ENCODE measurements at regions not wholly inside any gene's neighbourhood (a gene's known extent, or its start where the extent isn't known, plus 50 kb on each side); places are given as distances from the start of the nearest gene placed in this dataset.

GRCh38 chr10:29918623-29919400 lies 140.6 kb downstream of the JCAD start:
- H3K4me1 Mint-ChIP-seq (ENCODE audit: low read depth): peaks cover 16% of the 10 kb centered on the region
- H3K36me3 Mint-ChIP-seq (ENCODE audit: low read depth): no peaks in the 10 kb centered on the region
- H3K4me3 Mint-ChIP-seq: no peak overlapping the region
- no peaks in the 10 kb centered on the region for H3K9me3 Mint-ChIP-seq
- intact Hi-C loops (cut with micrococcal nuclease): no loop called here
- no peak overlapping the region for H3K27ac Mint-ChIP-seq
- H3K27me3 Mint-ChIP-seq: peaks cover 7% of the 10 kb centered on the region

- Mint-ChIP-seq H3K27me3 (peaks cover 7% of the 10 kb centered on the region), H3K27ac (no peak overlapping the region), H3K4me1 (ENCODE audit: low read depth) (peaks cover 8% of the 10 kb centered on the region), H3K36me3 (ENCODE audit: low read depth) (no peaks in the 10 kb centered on the region), H3K9me3 (no peaks in the 10 kb centered on the region), H3K4me3 (no peak overlapping the region)
- intact Hi-C loops (cut with micrococcal nuclease): no loop called here
Observed at GRCh38 chr10:29917311-29917710, 142.1 kb downstream of the JCAD start.

- Mint-ChIP-seq H3K27me3 (peaks cover 7% of the 10 kb centered on the region), H3K27ac (no peak overlapping the region), H3K4me1 (ENCODE audit: low read depth) (peaks cover 8% of the 10 kb centered on the region), H3K36me3 (ENCODE audit: low read depth) (no peaks in the 10 kb centered on the region), H3K9me3 (no peaks in the 10 kb centered on the region), H3K4me3 (no peak overlapping the region)
- intact Hi-C loops (cut with micrococcal nuclease): no loop called here
Observed at GRCh38 chr10:29916669-29917068, 142.7 kb downstream of the JCAD start.

- Mint-ChIP-seq H3K27me3 (peaks cover 7% of the 10 kb centered on the region), H3K36me3 (ENCODE audit: low read depth) (no peaks in the 10 kb centered on the region), H3K4me3 (no peak overlapping the region), H3K4me1 (ENCODE audit: low read depth) (peaks cover 8% of the 10 kb centered on the region), H3K9me3 (no peaks in the 10 kb centered on the region), H3K27ac (no peak overlapping the region)
- intact Hi-C loops (cut with micrococcal nuclease): no loop called here
Observed at GRCh38 chr10:29914986-29915785, 144.2 kb downstream of the JCAD start.

GRCh38 chr10:29908962-29909361 lies 150.4 kb downstream of the JCAD start:
- intact Hi-C loops (cut with micrococcal nuclease): no loop called here
- no peaks in the 10 kb centered on the region for H3K36me3 Mint-ChIP-seq (ENCODE audit: low read depth)
- H3K4me3 Mint-ChIP-seq: no peak overlapping the region
- no peak overlapping the region for H3K27ac Mint-ChIP-seq
- H3K27me3 Mint-ChIP-seq: peaks cover 3% of the 10 kb centered on the region
- no peaks in the 10 kb centered on the region for H3K9me3 Mint-ChIP-seq
- H3K4me1 Mint-ChIP-seq (ENCODE audit: low read depth): no peaks in the 10 kb centered on the region

GRCh38 chr10:29900865-29901264 lies 158.5 kb downstream of the JCAD start:
- Mint-ChIP-seq H3K27me3 (no peaks in the 10 kb centered on the region), H3K36me3 (ENCODE audit: low read depth) (no peaks in the 10 kb centered on the region)

GRCh38 chr10:29897999-29898716 lies 161.2 kb downstream of the JCAD start:
- Mint-ChIP-seq H3K36me3 (ENCODE audit: low read depth) (no peaks in the 10 kb centered on the region), H3K4me3 (no peak overlapping the region), H3K4me1 (ENCODE audit: low read depth) (no peaks in the 10 kb centered on the region), H3K27me3 (no peaks in the 10 kb centered on the region), H3K27ac (no peak overlapping the region), H3K9me3 (peaks cover 14% of the 10 kb centered on the region)
- intact Hi-C loops (cut with micrococcal nuclease): no loop called here

More at GRCh38 chr10:29900865-29901264, 158.5 kb downstream of the JCAD start:
- intact Hi-C loops (cut with micrococcal nuclease): no loop called here
- Mint-ChIP-seq H3K27ac (no peak overlapping the region), H3K4me3 (no peak overlapping the region), H3K9me3 (no peaks in the 10 kb centered on the region), H3K4me1 (ENCODE audit: low read depth) (no peaks in the 10 kb centered on the region)

GRCh38 chr10:29897430-29897829 lies 162.0 kb downstream of the JCAD start:
- no peaks in the 10 kb centered on the region for H3K27me3 Mint-ChIP-seq

GRCh38 chr10:29896053-29896452 lies 163.3 kb downstream of the JCAD start:
- intact Hi-C loops (cut with micrococcal nuclease): no loop called here
- H3K4me3 Mint-ChIP-seq: no peak overlapping the region
- H3K9me3 Mint-ChIP-seq: peaks cover 14% of the 10 kb centered on the region
- no peak overlapping the region for H3K27ac Mint-ChIP-seq
- no peaks in the 10 kb centered on the region for H3K4me1 Mint-ChIP-seq (ENCODE audit: low read depth)
- H3K36me3 Mint-ChIP-seq (ENCODE audit: low read depth): no peaks in the 10 kb centered on the region
- H3K27me3 Mint-ChIP-seq: no peaks in the 10 kb centered on the region

More at GRCh38 chr10:29897430-29897829, 162.0 kb downstream of the JCAD start:
- intact Hi-C loops (cut with micrococcal nuclease): no loop called here
- H3K36me3 Mint-ChIP-seq (ENCODE audit: low read depth): no peaks in the 10 kb centered on the region
- H3K4me3 Mint-ChIP-seq: no peak overlapping the region
- H3K9me3 Mint-ChIP-seq: peaks cover 14% of the 10 kb centered on the region
- H3K4me1 Mint-ChIP-seq (ENCODE audit: low read depth): no peaks in the 10 kb centered on the region
- no peak overlapping the region for H3K27ac Mint-ChIP-seq

- no peak overlapping the region for H3K27ac Mint-ChIP-seq
Observed at GRCh38 chr10:29895456-29895855, 163.9 kb downstream of the JCAD start.

GRCh38 chr10:29888321-29888720 lies 171.1 kb downstream of the JCAD start:
- H3K4me3 Mint-ChIP-seq: no peak overlapping the region
- no peaks in the 10 kb centered on the region for H3K36me3 Mint-ChIP-seq (ENCODE audit: low read depth)
- no peaks in the 10 kb centered on the region for H3K4me1 Mint-ChIP-seq (ENCODE audit: low read depth)
- no peak overlapping the region for H3K27ac Mint-ChIP-seq
- intact Hi-C loops (cut with micrococcal nuclease): no loop called here
- H3K9me3 Mint-ChIP-seq: no peaks in the 10 kb centered on the region
- H3K27me3 Mint-ChIP-seq: peaks cover 5% of the 10 kb centered on the region

More at GRCh38 chr10:29895456-29895855, 163.9 kb downstream of the JCAD start:
- no peaks in the 10 kb centered on the region for H3K36me3 Mint-ChIP-seq (ENCODE audit: low read depth)
- no peak overlapping the region for H3K4me3 Mint-ChIP-seq
- no peaks in the 10 kb centered on the region for H3K27me3 Mint-ChIP-seq
- H3K4me1 Mint-ChIP-seq (ENCODE audit: low read depth): no peaks in the 10 kb centered on the region
- peaks cover 14% of the 10 kb centered on the region for H3K9me3 Mint-ChIP-seq
- intact Hi-C loops (cut with micrococcal nuclease): no loop called here

GRCh38 chr10:29886299-29886698 lies 173.1 kb downstream of the JCAD start:
- intact Hi-C loops (cut with micrococcal nuclease): no loop called here
- H3K36me3 Mint-ChIP-seq (ENCODE audit: low read depth): no peaks in the 10 kb centered on the region
- peaks cover 5% of the 10 kb centered on the region for H3K27me3 Mint-ChIP-seq
- H3K27ac Mint-ChIP-seq: no peak overlapping the region
- no peaks in the 10 kb centered on the region for H3K4me1 Mint-ChIP-seq (ENCODE audit: low read depth)
- no peak overlapping the region for H3K4me3 Mint-ChIP-seq
- no peaks in the 10 kb centered on the region for H3K9me3 Mint-ChIP-seq

GRCh38 chr10:29883231-29883630 lies 176.2 kb downstream of the JCAD start:
- H3K36me3 Mint-ChIP-seq (ENCODE audit: low read depth): no peaks in the 10 kb centered on the region
- no peak overlapping the region for H3K27ac Mint-ChIP-seq
- no peaks in the 10 kb centered on the region for H3K9me3 Mint-ChIP-seq
- intact Hi-C loops (cut with micrococcal nuclease): no loop called here
- peaks cover 7% of the 10 kb centered on the region for H3K27me3 Mint-ChIP-seq
- no peak overlapping the region for H3K4me3 Mint-ChIP-seq
- peaks cover 5% of the 10 kb centered on the region for H3K4me1 Mint-ChIP-seq (ENCODE audit: low read depth)

GRCh38 chr10:29882766-29883165 lies 176.6 kb downstream of the JCAD start:
- Mint-ChIP-seq H3K4me3 (no peak overlapping the region), H3K27me3 (peaks cover 11% of the 10 kb centered on the region), H3K27ac (no peak overlapping the region), H3K9me3 (no peaks in the 10 kb centered on the region), H3K4me1 (ENCODE audit: low read depth) (peaks cover 9% of the 10 kb centered on the region), H3K36me3 (ENCODE audit: low read depth) (no peaks in the 10 kb centered on the region)
- intact Hi-C loops (cut with micrococcal nuclease): no loop called here

Data from dendritic cell treated with granulocyte-macrophage colony-stimulating factor and Interleukin-4, amounts not matched to agents 40 ng/mL and 50 ng/mL, for 4 days (primary cell).